VCaP (cell line): ENCODE measurements at regions not wholly inside any gene's neighbourhood (a gene's known extent, or its start where the extent isn't known, plus 50 kb on each side); places are given as distances from the start of the nearest gene placed in this dataset.

Experiments
- H3K27ac ChIP-seq: fragments of 450-650 bp; 2 replicates; pipeline ENCODE4 v1.5.1; 2017
- TF ChIP-seq, protein P1 (sequence below): fragments of 450-650 bp; conservative IDR thresholded peaks from 2 replicates; pipeline ENCODE4 v1.5.1; 2017; ENCODE audit warnings: mild to moderate bottlenecking, moderate library complexity

DNA sequence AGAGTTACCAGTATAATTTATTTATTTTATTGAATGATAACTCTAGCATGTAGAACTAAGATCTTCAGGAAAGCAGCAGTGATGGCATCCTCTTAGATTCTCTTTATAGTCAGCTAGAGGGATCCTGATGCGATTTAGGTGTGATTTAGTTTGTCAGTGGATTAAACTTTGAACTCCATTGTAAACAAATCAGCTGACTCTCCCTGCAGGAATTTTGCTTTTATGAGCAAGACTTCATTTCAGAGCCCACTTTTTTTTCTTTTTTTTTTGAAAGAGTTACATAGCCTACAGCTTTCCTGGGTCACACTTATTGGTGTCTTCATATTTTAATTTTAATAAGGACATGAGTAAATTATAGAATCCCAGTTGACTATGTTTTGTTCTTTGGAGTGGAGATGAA, 93.8 kb upstream of the SEMA6A start:
- TF ChIP-seq, protein P1, sequence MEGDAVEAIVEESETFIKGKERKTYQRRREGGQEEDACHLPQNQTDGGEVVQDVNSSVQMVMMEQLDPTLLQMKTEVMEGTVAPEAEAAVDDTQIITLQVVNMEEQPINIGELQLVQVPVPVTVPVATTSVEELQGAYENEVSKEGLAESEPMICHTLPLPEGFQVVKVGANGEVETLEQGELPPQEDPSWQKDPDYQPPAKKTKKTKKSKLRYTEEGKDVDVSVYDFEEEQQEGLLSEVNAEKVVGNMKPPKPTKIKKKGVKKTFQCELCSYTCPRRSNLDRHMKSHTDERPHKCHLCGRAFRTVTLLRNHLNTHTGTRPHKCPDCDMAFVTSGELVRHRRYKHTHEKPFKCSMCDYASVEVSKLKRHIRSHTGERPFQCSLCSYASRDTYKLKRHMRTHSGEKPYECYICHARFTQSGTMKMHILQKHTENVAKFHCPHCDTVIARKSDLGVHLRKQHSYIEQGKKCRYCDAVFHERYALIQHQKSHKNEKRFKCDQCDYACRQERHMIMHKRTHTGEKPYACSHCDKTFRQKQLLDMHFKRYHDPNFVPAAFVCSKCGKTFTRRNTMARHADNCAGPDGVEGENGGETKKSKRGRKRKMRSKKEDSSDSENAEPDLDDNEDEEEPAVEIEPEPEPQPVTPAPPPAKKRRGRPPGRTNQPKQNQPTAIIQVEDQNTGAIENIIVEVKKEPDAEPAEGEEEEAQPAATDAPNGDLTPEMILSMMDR, result no peak
- H3K27ac ChIP-seq, result no peak overlapping the region

DNA sequence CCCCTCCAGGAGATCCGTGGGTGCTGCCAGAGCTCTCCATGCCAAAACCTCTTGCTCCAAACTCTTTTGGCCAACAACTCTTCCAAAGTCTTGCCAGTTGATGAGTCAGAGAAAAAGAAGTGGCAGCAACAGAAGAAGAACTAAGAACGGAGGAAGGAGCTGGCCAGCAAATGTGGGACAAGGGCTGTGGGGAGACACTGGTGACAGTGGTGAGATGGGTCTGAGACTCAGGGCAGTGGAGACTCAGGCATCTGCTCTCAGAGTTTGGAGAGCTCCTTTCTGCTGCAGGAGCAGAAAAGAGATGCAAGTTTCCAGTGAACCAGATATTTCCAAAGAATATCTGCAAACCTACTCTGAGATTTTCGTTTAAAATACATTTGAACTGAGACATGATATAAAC, 92.3 kb upstream of the SEMA6A start:
- TF ChIP-seq, protein P1, result no peak
- H3K27ac ChIP-seq, result no peak overlapping the region

DNA sequence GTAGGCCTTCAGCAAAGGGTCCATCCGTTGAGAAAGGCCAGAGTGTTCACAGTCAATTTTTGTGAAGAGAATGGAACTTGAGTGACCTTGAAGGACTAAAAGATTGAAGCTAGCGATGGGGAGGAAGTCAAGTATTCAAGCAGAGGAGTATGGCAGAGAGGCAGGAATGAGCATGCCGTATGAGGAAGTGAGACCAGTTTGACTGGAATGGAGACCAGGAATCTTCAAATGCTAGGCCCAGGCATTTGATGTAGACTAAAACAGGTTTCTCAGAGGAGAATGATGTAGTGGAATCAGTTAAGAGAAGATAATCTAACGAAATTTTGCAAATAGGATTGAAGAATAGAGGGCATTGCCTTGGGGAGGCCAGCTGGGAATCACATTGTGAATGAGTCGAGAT, 90.4 kb upstream of the SEMA6A start:
- TF ChIP-seq, protein P1, result no peak
- H3K27ac ChIP-seq, result no peak overlapping the region

DNA sequence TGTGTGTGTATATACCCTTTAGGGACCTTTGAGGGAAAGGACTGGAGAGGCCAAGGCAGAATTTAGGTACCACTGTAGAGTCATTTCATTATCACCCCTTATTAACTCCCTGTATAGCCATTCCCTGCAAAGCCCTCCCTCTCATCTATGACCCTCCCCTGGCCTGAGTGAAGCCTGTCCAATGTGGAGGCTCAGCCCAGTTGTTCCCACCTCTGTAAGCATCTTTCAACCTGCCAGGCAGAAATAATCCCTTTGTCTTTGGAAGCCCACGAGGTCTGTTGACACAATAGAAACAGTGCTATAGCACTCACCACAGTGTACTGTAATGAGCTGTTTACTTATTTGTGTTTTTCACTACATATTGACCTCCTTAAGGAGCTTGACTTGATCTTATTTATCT, 88.5 kb upstream of the SEMA6A start:
- H3K27ac ChIP-seq, result no peak overlapping the region
- TF ChIP-seq, protein P1, result no peak

DNA sequence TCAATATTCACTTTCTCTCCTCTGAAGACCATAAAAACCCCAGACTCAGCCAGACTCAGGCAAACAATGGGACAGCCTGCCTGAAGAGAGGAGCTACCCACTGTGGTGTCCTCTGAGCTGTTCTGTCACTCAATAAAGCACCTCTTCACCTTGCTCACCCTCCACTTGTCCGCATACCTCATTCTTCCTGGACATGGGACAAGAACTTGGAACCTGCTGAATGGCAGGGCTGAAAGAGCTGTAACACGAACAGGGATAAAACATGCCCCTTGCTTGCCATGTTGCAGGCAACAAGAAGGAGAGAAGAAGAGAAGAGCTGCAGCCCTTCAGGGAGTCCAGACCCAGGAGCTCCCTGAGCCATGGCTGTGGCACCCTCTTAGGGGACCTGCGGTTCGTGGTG, 86.8 kb upstream of the SEMA6A start:
- TF ChIP-seq, protein P1, result no peak
- no peak overlapping the region for H3K27ac ChIP-seq

DNA sequence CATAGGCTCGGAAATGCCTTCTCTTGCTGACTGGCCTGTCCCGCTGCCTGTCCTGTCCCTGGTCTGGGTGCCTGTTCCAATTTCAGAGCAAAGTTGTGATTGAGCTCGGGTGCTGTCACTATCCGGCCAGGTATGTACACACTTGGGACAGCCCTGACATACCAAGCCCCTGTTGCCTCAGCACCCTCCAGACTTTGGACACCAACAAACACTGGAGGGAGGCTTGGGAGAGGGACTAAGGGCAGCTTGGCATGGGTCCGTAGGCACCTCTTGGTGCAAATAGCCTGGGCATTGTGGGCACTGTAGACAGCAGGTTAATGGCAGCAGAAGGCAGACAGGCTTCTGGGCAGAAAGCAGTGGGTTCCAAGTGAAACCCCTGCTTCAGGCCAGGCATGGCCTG, 86.3 kb upstream of the SEMA6A start:
- no peak overlapping the region for H3K27ac ChIP-seq
- TF ChIP-seq, protein P1, result no peak

DNA sequence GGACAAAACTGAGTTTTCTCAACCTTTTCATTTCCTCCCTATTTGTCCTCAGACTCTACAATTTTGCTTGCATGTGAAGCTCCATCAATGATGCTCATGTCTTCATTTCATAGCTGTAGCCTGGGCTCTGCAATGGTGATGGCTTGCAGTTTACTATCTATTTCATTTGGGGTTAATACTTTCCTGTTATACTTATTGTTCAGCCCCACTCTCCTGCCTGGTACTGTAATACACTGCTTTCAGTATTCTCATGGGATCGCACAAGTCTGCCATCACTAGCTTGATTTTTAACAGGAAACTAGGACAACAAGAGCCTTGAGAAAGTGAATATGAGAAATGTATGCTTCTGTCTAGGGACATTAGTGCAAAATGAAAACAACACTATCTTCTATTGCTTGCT, 84.2 kb upstream of the SEMA6A start:
- H3K27ac ChIP-seq, result no peak overlapping the region
- TF ChIP-seq, protein P1, result no peak

DNA sequence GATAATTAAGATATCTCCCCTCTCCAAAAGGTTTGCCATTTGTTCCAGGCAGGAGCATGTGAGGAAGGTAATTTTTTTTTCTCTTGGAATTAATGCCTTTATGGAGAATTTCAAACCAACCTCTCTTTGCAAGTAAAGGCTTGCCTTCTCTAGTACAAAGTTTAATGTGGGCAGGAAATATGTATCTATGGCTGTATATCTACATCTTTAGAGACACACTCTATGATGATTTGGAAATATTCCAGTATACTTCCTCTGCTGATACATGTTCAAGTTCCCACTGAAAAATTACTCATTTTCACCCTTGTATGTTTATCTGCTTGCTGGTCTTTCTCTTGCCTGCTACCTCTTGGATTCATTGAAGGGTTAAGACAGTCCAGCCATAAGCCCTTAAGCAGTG, 83.5 kb upstream of the SEMA6A start:
- H3K27ac ChIP-seq, result no peak overlapping the region

More for the DNA sequence above, 83.5 kb upstream of the SEMA6A start:
- TF ChIP-seq, protein P1, result no peak
